GM12874 (cell line): ENCODE measurements at regions not wholly inside any gene's neighbourhood (a gene's known extent, or its start where the extent isn't known, plus 50 kb on each side); places are given as distances from the start of the nearest gene placed in this dataset.

Experiments
- CTCF ChIP-seq: IDR thresholded peaks from 2 replicates; pipeline ENCODE4 v1.5.1; 2011; ENCODE audit warnings: low read depth, mild to moderate bottlenecking, control low read depth, low read length, moderate library complexity; ENCODE audit not compliant: insufficient read depth

GRCh38 chr21:28224191-28224726 is 768.4 kb downstream of the LTN1 start:
- no peak for TF ChIP-seq CTCF

- no peak for TF ChIP-seq CTCF
These were observed 770.7 kb downstream of the LTN1 start for GRCh38 chr21:28221984-28222383.

GRCh38 chr21:28220680-28221079 is 772.0 kb downstream of the LTN1 start:
- TF ChIP-seq CTCF: no peak

GRCh38 chr21:28216976-28217523 is 775.6 kb downstream of the LTN1 start:
- no peak for TF ChIP-seq CTCF

- TF ChIP-seq CTCF: no peak
These were observed 777.3 kb downstream of the LTN1 start for GRCh38 chr21:28215214-28215954.

- TF ChIP-seq CTCF: no peak
These were observed 777.9 kb downstream of the LTN1 start for GRCh38 chr21:28214786-28215185.

GRCh38 chr21:28213261-28213660 is 779.4 kb downstream of the LTN1 start:
- no peak for TF ChIP-seq CTCF
